Endothelial cell of umbilical vein (primary cell): ENCODE measurements at regions not wholly inside any gene's neighbourhood (a gene's known extent, or its start where the extent isn't known, plus 50 kb on each side); places are given as distances from the start of the nearest gene placed in this dataset.

Source experiments
- BruUV-seq: library from RNA; stranded (reverse); fragments of 400-500 nt; replicated peaks from 2 replicates; lab custom pipeline; 2021; lab: Mats Ljungman, UMichigan
- CTCF ChIA-PET: fragments of 300-600, 350-600 bp; sonication (Branson Sonifier 250); formaldehyde crosslinking; loops from one replicate; lab custom pipeline; 2021; ENCODE audit warnings: antibody characterized with exemption, inconsistent platforms; lab: Charles Lee
- POLR2A ChIA-PET: fragments of 300-600, 350-600 bp; sonication (Branson Sonifier 250); formaldehyde crosslinking; loops from one replicate; lab custom pipeline; 2021; ENCODE audit warnings: antibody characterized with exemption, inconsistent platforms; lab: Charles Lee
- DNase-seq: peaks from one replicate; pipeline ENCODE4 v3.0.0-alpha.2; 2011; ENCODE audit warnings: low read depth, low spot score
- FAIRE-seq: peaks from 2 replicates; lab custom pipeline; 2011; peaks lifted over from hg19 to GRCh38; lab: Jason Lieb, UNC
- H2AFZ ChIP-seq: 2 replicates; pipeline ENCODE4 v1.6.0; 2012; ENCODE audit warnings: low read depth, low read length, control low read depth, inconsistent platforms
- H3K27ac ChIP-seq: 2 replicates; pipeline ENCODE4 v1.5.1; 2011; ENCODE audit warnings: low read depth, mild to moderate bottlenecking, control low read depth, low read length, moderate library complexity; ENCODE audit not compliant: insufficient read depth
- H3K27me3 ChIP-seq, 2 experiments: 2 replicates each; pipeline versions ENCODE4 v1.6.0 to v1.6.1; 2011; ENCODE audit warnings: low read length in 2 of 2, mixed read lengths in 1 of 2; ENCODE audit not compliant: control insufficient read depth in 2 of 2, insufficient read depth in 2 of 2
- H3K36me3 ChIP-seq, 2 experiments: 2 replicates in 1 of 2; 3 replicates in 1 of 2; pipeline ENCODE4 v1.5.1; 2011; ENCODE audit warnings: low read length in 2 of 2, mild to moderate bottlenecking in 1 of 2, moderate library complexity in 1 of 2; ENCODE audit not compliant: control insufficient read depth in 2 of 2, insufficient read depth in 2 of 2; ENCODE audit errors: extremely low read depth in 1 of 2
- H3K4me1 ChIP-seq: 3 replicates; pipeline ENCODE4 v1.5.1; 2011; ENCODE audit warnings: mild to moderate bottlenecking, low read length; ENCODE audit not compliant: control insufficient read depth, insufficient read depth; ENCODE audit errors: extremely low read depth
- H3K4me2 ChIP-seq: 2 replicates; pipeline ENCODE4 v1.6.1; 2011; ENCODE audit warnings: low read length, control low read depth, mixed read lengths; ENCODE audit not compliant: insufficient read depth
- H3K4me3 ChIP-seq, 3 experiments: fragments of 200-600 bp in 1 of 3; sonication (generic), shearing (Covaris generic) in 1 of 3; replicated peaks in 1 of 3; 2 replicates each; pipeline ENCODE4 v1.5.1; 2011 to 2016; ENCODE audit warnings: control low read depth in 3 of 3, low read length in 3 of 3, mild to moderate bottlenecking in 2 of 3, inconsistent platforms in 1 of 3, low read depth in 1 of 3, moderate library complexity in 1 of 3; ENCODE audit not compliant: insufficient read depth in 1 of 3
- H3K79me2 ChIP-seq: 2 replicates; pipeline ENCODE4 v1.6.0; 2012; ENCODE audit warnings: low read length, inconsistent platforms; ENCODE audit not compliant: control insufficient read depth, insufficient read depth
- H3K9ac ChIP-seq: replicated peaks from 2 replicates; pipeline ENCODE3; 2011; ENCODE audit warnings: low read length, control low read depth; ENCODE audit not compliant: insufficient read depth; ENCODE audit errors: extremely low read depth
- H3K9me1 ChIP-seq: replicated peaks from 3 replicates; pipeline ENCODE4 v1.6.0; 2011; ENCODE audit warnings: mild to moderate bottlenecking, low read length; ENCODE audit not compliant: control insufficient read depth, insufficient read depth; ENCODE audit errors: extremely low read depth
- H3K9me3 ChIP-seq: replicated peaks from 2 replicates; pipeline ENCODE4 v1.5.1; 2012; ENCODE audit warnings: low read length, inconsistent platforms; ENCODE audit not compliant: control insufficient read depth, insufficient read depth
- H4K20me1 ChIP-seq: replicated peaks from 2 replicates; pipeline ENCODE3; 2011; ENCODE audit warnings: mild to moderate bottlenecking, low read length; ENCODE audit not compliant: control insufficient read depth, insufficient read depth; ENCODE audit errors: extremely low read depth
- EZH2 ChIP-seq: IDR thresholded peaks from 2 replicates; pipeline ENCODE4 v1.6.1; 2012; ENCODE audit warnings: borderline replicate concordance, low read depth, mild to moderate bottlenecking, moderate library complexity, low read length, inconsistent platforms; ENCODE audit not compliant: severe bottlenecking
- FOS ChIP-seq: IDR thresholded peaks from 2 replicates; pipeline ENCODE4 v1.6.1; 2011; ENCODE audit warnings: mild to moderate bottlenecking, low read length, moderate library complexity, borderline replicate concordance; ENCODE audit not compliant: insufficient read depth
- GATA2 ChIP-seq: IDR thresholded peaks from 2 replicates; pipeline ENCODE4 v1.7.0; 2011; ENCODE audit warnings: low read depth, mild to moderate bottlenecking, moderate library complexity, mixed read lengths, low read length; ENCODE audit not compliant: insufficient read length, insufficient read depth
- JUN ChIP-seq: IDR thresholded peaks from 2 replicates; pipeline ENCODE4 v1.6.1; 2011; ENCODE audit warnings: borderline replicate concordance, low read depth; ENCODE audit not compliant: insufficient read length, insufficient read depth
- MAX ChIP-seq: IDR thresholded peaks from 2 replicates; pipeline ENCODE4 v1.6.1; 2011; ENCODE audit not compliant: insufficient read depth, insufficient read length
- MYC ChIP-seq: IDR thresholded peaks from one replicate; pipeline ENCODE4 v1.6.1; 2011; ENCODE audit warnings: mild to moderate bottlenecking, low read depth, low read length
- POLR2A ChIP-seq: IDR thresholded peaks from 2 replicates; pipeline ENCODE4 v1.6.1; 2012; ENCODE audit warnings: low read depth, mild to moderate bottlenecking, control low read depth, low read length
- POLR2AphosphoS5 ChIP-seq: IDR thresholded peaks from 2 replicates; pipeline ENCODE4 v1.6.1; 2012; ENCODE audit warnings: low read depth, mild to moderate bottlenecking, control low read depth, low read length, moderate library complexity; ENCODE audit not compliant: insufficient read depth
- dilution Hi-C: fragments of 300-500 bp; cut with MboI; formaldehyde crosslinking; loops from one replicate; pipeline ENCODE4 v1.15.0; 2019; ENCODE audit warnings: low sequenced_read_pairs; ENCODE audit not compliant: extremely low pct_ligation_motif_present
- intact Hi-C: fragments of 100-400 bp; cut with micrococcal nuclease; formaldehyde crosslinking; loops from one replicate; pipeline ENCODE4 v1.10.0; 2022
- TF ChIP-seq, protein P1 (sequence below), 2 donors: IDR thresholded peaks; 1 replicate in 1 of 2; 2 replicates in 1 of 2; pipeline ENCODE4 v1.5.1; 2011; ENCODE audit warnings: low read length in 2 of 2, mild to moderate bottlenecking in 2 of 2, moderate library complexity in 2 of 2, control low read depth in 1 of 2, inconsistent platforms in 1 of 2, low read depth in 1 of 2; ENCODE audit not compliant: insufficient read depth in 1 of 2; ENCODE audit errors: extremely low read depth in 1 of 2

DNA sequence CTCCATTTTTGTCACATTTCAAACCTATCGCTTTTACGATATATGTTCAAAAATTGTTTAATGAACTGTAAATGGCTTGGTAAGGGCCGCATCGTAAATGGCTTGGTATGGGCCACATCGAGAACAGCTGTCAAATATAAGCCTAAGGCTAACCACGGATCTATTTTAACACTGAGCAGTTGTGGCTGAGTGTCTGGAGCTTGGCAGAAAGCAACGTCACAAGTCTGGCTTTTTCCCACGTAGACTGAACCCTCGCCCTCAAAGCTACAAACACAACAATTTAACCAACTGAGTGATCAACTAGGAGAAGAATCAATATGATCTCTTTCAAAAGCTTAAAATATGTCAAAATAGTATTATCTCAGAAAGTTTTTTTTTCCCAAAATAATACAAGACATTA lies 71.4 kb upstream of the PRSS16 start:
- Histone ChIP-seq H3K79me2 (no peaks in the 10 kb centered on the region), H3K4me1 (no peaks in the 10 kb centered on the region), H2AFZ (no peak overlapping the region), H3K4me3 (no peak overlapping the region), H3K27me3 (peaks cover 8 to 9% of the 10 kb centered on the region in 2 experiments), H3K9ac (no peak overlapping the region), H4K20me1 (no peaks in the 10 kb centered on the region), H3K36me3 (no peaks in the 10 kb centered on the region), H3K4me2 (no peak overlapping the region), H3K9me3 (no peaks in the 10 kb centered on the region), H3K27ac (no peak overlapping the region), H3K9me1 (no peaks in the 10 kb centered on the region)
- intact Hi-C loops = loop anchor here (2.0 to 5.0 kb wide), 7 partner anchors 43 to 719 kb away; partner anchors contain the start of gene ABT1
- FAIRE-seq (no peak), DNase-seq (no peak)
- no TSS peak for BruUV-seq
- dilution Hi-C loops = no loop called here
- POLR2A ChIA-PET = no interaction called here
- TF ChIP-seq JUN (no peak), POLR2A (no peak), POLR2AphosphoS5 (no peak), FOS (no peak), MAX (no peak), GATA2 (no peak), EZH2 (no peak), MYC (no peak)
- TF ChIP-seq, protein P1, sequence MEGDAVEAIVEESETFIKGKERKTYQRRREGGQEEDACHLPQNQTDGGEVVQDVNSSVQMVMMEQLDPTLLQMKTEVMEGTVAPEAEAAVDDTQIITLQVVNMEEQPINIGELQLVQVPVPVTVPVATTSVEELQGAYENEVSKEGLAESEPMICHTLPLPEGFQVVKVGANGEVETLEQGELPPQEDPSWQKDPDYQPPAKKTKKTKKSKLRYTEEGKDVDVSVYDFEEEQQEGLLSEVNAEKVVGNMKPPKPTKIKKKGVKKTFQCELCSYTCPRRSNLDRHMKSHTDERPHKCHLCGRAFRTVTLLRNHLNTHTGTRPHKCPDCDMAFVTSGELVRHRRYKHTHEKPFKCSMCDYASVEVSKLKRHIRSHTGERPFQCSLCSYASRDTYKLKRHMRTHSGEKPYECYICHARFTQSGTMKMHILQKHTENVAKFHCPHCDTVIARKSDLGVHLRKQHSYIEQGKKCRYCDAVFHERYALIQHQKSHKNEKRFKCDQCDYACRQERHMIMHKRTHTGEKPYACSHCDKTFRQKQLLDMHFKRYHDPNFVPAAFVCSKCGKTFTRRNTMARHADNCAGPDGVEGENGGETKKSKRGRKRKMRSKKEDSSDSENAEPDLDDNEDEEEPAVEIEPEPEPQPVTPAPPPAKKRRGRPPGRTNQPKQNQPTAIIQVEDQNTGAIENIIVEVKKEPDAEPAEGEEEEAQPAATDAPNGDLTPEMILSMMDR (IDR thresholded peaks at IDR 0.05; ENCODE audit: extremely low read depth in 1 of 2, insufficient read depth in 1 of 2, low read depth in 1 of 2, low read length in 2 of 2) = no peak
- CTCF ChIA-PET = interaction anchor here (2.4 to 2.8 kb wide), 3 partner anchors 343 to 620 kb away, joined by 6 to 17 read pairs (median 15); no protein-coding TSS in a partner anchor
